ENCODE measurements at regions not wholly inside any gene's neighbourhood (a gene's known extent, or its start where the extent isn't known, plus 50 kb on each side); places are given as distances from the start of the nearest gene placed in this dataset.

GRCh38 chr4:137420901-137421396 is 111.3 kb downstream of the PCDH18 start:
- intact Hi-C loops (cut with micrococcal nuclease): no loop called here
- ATAC-seq: no peak

GRCh38 chr4:137417676-137418075 is 114.6 kb downstream of the PCDH18 start:
- no peak for ATAC-seq
- CTCF ChIA-PET: no interaction called here
- TF ChIP-seq ZNF274 (IDR thresholded peaks at IDR 0.05; ENCODE audit: low read depth, low read length) (no peak), EGR1 (IDR thresholded peaks at IDR 0.05; ENCODE audit: low read depth) (no peak), CBX3 (IDR thresholded peaks at IDR 0.05; ENCODE audit: low read depth) (no peak), POLR2AphosphoS5 (IDR thresholded peaks at IDR 0.05; ENCODE audit: low read depth, low read length) (no peak)
- TF ChIP-seq, protein P1, sequence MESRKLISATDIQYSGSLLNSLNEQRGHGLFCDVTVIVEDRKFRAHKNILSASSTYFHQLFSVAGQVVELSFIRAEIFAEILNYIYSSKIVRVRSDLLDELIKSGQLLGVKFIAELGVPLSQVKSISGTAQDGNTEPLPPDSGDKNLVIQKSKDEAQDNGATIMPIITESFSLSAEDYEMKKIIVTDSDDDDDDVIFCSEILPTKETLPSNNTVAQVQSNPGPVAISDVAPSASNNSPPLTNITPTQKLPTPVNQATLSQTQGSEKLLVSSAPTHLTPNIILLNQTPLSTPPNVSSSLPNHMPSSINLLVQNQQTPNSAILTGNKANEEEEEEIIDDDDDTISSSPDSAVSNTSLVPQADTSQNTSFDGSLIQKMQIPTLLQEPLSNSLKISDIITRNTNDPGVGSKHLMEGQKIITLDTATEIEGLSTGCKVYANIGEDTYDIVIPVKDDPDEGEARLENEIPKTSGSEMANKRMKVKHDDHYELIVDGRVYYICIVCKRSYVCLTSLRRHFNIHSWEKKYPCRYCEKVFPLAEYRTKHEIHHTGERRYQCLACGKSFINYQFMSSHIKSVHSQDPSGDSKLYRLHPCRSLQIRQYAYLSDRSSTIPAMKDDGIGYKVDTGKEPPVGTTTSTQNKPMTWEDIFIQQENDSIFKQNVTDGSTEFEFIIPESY (IDR thresholded peaks at IDR 0.05; ENCODE audit: extremely low read depth, insufficient replicate concordance, low read length): no peak
- TF ChIP-seq, protein P2, sequence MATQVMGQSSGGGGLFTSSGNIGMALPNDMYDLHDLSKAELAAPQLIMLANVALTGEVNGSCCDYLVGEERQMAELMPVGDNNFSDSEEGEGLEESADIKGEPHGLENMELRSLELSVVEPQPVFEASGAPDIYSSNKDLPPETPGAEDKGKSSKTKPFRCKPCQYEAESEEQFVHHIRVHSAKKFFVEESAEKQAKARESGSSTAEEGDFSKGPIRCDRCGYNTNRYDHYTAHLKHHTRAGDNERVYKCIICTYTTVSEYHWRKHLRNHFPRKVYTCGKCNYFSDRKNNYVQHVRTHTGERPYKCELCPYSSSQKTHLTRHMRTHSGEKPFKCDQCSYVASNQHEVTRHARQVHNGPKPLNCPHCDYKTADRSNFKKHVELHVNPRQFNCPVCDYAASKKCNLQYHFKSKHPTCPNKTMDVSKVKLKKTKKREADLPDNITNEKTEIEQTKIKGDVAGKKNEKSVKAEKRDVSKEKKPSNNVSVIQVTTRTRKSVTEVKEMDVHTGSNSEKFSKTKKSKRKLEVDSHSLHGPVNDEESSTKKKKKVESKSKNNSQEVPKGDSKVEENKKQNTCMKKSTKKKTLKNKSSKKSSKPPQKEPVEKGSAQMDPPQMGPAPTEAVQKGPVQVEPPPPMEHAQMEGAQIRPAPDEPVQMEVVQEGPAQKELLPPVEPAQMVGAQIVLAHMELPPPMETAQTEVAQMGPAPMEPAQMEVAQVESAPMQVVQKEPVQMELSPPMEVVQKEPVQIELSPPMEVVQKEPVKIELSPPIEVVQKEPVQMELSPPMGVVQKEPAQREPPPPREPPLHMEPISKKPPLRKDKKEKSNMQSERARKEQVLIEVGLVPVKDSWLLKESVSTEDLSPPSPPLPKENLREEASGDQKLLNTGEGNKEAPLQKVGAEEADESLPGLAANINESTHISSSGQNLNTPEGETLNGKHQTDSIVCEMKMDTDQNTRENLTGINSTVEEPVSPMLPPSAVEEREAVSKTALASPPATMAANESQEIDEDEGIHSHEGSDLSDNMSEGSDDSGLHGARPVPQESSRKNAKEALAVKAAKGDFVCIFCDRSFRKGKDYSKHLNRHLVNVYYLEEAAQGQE (IDR thresholded peaks at IDR 0.05; ENCODE audit: low read depth): no peak

More at GRCh38 chr4:137420901-137421396, 111.3 kb downstream of the PCDH18 start:
- no peak overlapping the region for H3K27ac ChIP-seq (ENCODE audit: low read depth, low read length)
- RAD21 ChIA-PET (ENCODE audit: low non-redundant PET in 1 of 2, low total read pairs in 2 of 2, uncharacterized antibody in 2 of 2, unreplicated experiment in 2 of 2): no interaction called here
- no peaks in the 10 kb centered on the region for H3K4me1 ChIP-seq (ENCODE audit: control insufficient read depth in 1 of 2, insufficient read depth in 2 of 2, low read length in 2 of 2)
- BruUV-seq (replicated peaks): no TSS peak
- no peaks in the 10 kb centered on the region for H3K79me2 ChIP-seq (ENCODE audit: insufficient read depth, low read length)
- no peaks in the 10 kb centered on the region for H3K36me3 ChIP-seq (ENCODE audit: control insufficient read depth in 1 of 2, insufficient read depth in 2 of 2, low read length in 2 of 2)
- no peak overlapping the region for H3K9ac ChIP-seq (ENCODE audit: low read length)
- TF ChIP-seq SRF (IDR thresholded peaks at IDR 0.05; ENCODE audit: low read depth): no peak
- no peak for TF ChIP-seq FOSL1 (IDR thresholded peaks at IDR 0.05; ENCODE audit: low read depth)
- TF ChIP-seq, protein P2 (IDR thresholded peaks at IDR 0.05; ENCODE audit: low read depth): no peak
- H2AFZ ChIP-seq (ENCODE audit: low read depth, low read length, poor library complexity, severe bottlenecking): no peak overlapping the region
- no peak overlapping the region for H3K4me2 ChIP-seq (ENCODE audit: low read length)
- POLR2A ChIA-PET: no interaction called here
- no peaks in the 10 kb centered on the region for H4K20me1 ChIP-seq (ENCODE audit: insufficient read depth)
- no peaks in the 10 kb centered on the region for H3K9me2 ChIP-seq (ENCODE audit: insufficient read depth)
- CTCF ChIA-PET: no interaction called here
- no peaks in the 10 kb centered on the region for H3K9me3 ChIP-seq (ENCODE audit: control insufficient read depth in 1 of 2, insufficient read depth in 1 of 2, low read depth in 1 of 2, low read length in 2 of 2)
- no peak for DNase-seq (ENCODE audit: low read depth, low spot score)
- no peaks in the 10 kb centered on the region for H3K27me3 ChIP-seq (ENCODE audit: insufficient read depth, low read length)
- no peak overlapping the region for H3K4me3 ChIP-seq (replicated peaks in 1 of 2; ENCODE audit: low read depth in 1 of 2, low read length in 2 of 2)

More at GRCh38 chr4:137417676-137418075, 114.6 kb downstream of the PCDH18 start:
- RAD21 ChIA-PET (ENCODE audit: low non-redundant PET in 1 of 2, low total read pairs in 2 of 2, uncharacterized antibody in 2 of 2, unreplicated experiment in 2 of 2): no interaction called here
- no peak overlapping the region for H3K27ac ChIP-seq (ENCODE audit: low read depth, low read length)
- H3K4me1 ChIP-seq (ENCODE audit: control insufficient read depth in 1 of 2, insufficient read depth in 2 of 2, low read length in 2 of 2): no peaks in the 10 kb centered on the region
- intact Hi-C loops (cut with micrococcal nuclease): no loop called here
- no peak for DNase-seq (ENCODE audit: low read depth, low spot score)
- H3K79me2 ChIP-seq (ENCODE audit: insufficient read depth, low read length): no peaks in the 10 kb centered on the region
- no peaks in the 10 kb centered on the region for H3K9me2 ChIP-seq (ENCODE audit: insufficient read depth)
- H3K36me3 ChIP-seq (ENCODE audit: control insufficient read depth in 1 of 2, insufficient read depth in 2 of 2, low read length in 2 of 2): no peaks in the 10 kb centered on the region
- no peak overlapping the region for H2AFZ ChIP-seq (ENCODE audit: low read depth, low read length, poor library complexity, severe bottlenecking)
- H3K4me3 ChIP-seq (replicated peaks in 1 of 2; ENCODE audit: low read depth in 1 of 2, low read length in 2 of 2): no peak overlapping the region
- H3K27me3 ChIP-seq (ENCODE audit: insufficient read depth, low read length): no peaks in the 10 kb centered on the region
- no peak overlapping the region for H3K4me2 ChIP-seq (ENCODE audit: low read length)
- no peak overlapping the region for H3K9ac ChIP-seq (ENCODE audit: low read length)
- no peaks in the 10 kb centered on the region for H3K9me3 ChIP-seq (ENCODE audit: control insufficient read depth in 1 of 2, insufficient read depth in 1 of 2, low read depth in 1 of 2, low read length in 2 of 2)
- no TSS peak for BruUV-seq (replicated peaks)
- H4K20me1 ChIP-seq (ENCODE audit: insufficient read depth): no peaks in the 10 kb centered on the region
- POLR2A ChIA-PET: no interaction called here

Measured in HCT116 (cell line).